Type B pancreatic cell (in vitro differentiated cells): ENCODE measurements at regions not wholly inside any gene's neighbourhood (a gene's known extent, or its start where the extent isn't known, plus 50 kb on each side); places are given as distances from the start of the nearest gene placed in this dataset.

Experiments
- DNase-seq: peaks from one replicate; pipeline ENCODE4 v3.0.0; 2021; ENCODE audit warnings: mixed read lengths; ENCODE audit not compliant: unreplicated experiment; ENCODE audit errors: extremely low spot score
- H3K27ac Mint-ChIP-seq: 2 replicates; pipeline ENCODE4 v1.8.0; 2021; ENCODE audit warnings: mild to moderate bottlenecking, mixed read lengths
- H3K27me3 Mint-ChIP-seq: 2 replicates; pipeline ENCODE4 v1.8.0; 2021; ENCODE audit warnings: mixed read lengths
- H3K36me3 Mint-ChIP-seq: 2 replicates; pipeline ENCODE4 v1.8.0; 2021; ENCODE audit warnings: mixed read lengths
- H3K4me1 Mint-ChIP-seq: one replicate; pipeline ENCODE4 v1.8.0; 2021; ENCODE audit warnings: mixed read lengths; ENCODE audit not compliant: unreplicated experiment
- H3K4me3 Mint-ChIP-seq: 2 replicates; pipeline ENCODE4 v1.8.0; 2021; ENCODE audit warnings: mild to moderate bottlenecking, mixed read lengths
- H3K9me3 Mint-ChIP-seq: 2 replicates; pipeline ENCODE4 v1.8.0; 2021; ENCODE audit warnings: mixed read lengths
- CTCF ChIP-seq: fragments of 200-600 bp; sonication (generic); conservative IDR thresholded peaks from 2 replicates; pipeline ENCODE4 v1.5.0; 2021; ENCODE audit warnings: antibody characterized with exemption, mild to moderate bottlenecking

GRCh38 chr21:35154788-35155187 is 105.7 kb upstream of the RUNX1 start:
- Mint-ChIP-seq H3K27me3 (peaks cover 4% of the 10 kb centered on the region), H3K4me1 (peaks cover 4% of the 10 kb centered on the region), H3K27ac (no peak overlapping the region), H3K36me3 (no peaks in the 10 kb centered on the region), H3K4me3 (no peak overlapping the region), H3K9me3 (peaks cover 12% of the 10 kb centered on the region)
- no peak for DNase-seq
- no peak for TF ChIP-seq CTCF

- no peak for TF ChIP-seq CTCF
These were observed 104.6 kb upstream of the RUNX1 start for GRCh38 chr21:35153671-35154070.

GRCh38 chr21:35150562-35151226 is 101.6 kb upstream of the RUNX1 start:
- TF ChIP-seq CTCF: no peak
- no peak overlapping the region for H3K27ac Mint-ChIP-seq
- no peaks in the 10 kb centered on the region for H3K27me3 Mint-ChIP-seq
- no peaks in the 10 kb centered on the region for H3K9me3 Mint-ChIP-seq
- H3K4me1 Mint-ChIP-seq: peaks cover 4% of the 10 kb centered on the region
- DNase-seq: no peak
- no peak overlapping the region for H3K4me3 Mint-ChIP-seq
- no peaks in the 10 kb centered on the region for H3K36me3 Mint-ChIP-seq

More at GRCh38 chr21:35153671-35154070, 104.6 kb upstream of the RUNX1 start:
- Mint-ChIP-seq H3K4me3 (no peak overlapping the region), H3K27ac (no peak overlapping the region), H3K27me3 (no peaks in the 10 kb centered on the region), H3K36me3 (no peaks in the 10 kb centered on the region), H3K9me3 (peaks cover 9% of the 10 kb centered on the region), H3K4me1 (peaks cover 4% of the 10 kb centered on the region)
- DNase-seq: no peak

GRCh38 chr21:35149698-35150097 is 100.6 kb upstream of the RUNX1 start:
- Mint-ChIP-seq H3K27me3 (peaks cover 3% of the 10 kb centered on the region), H3K27ac (no peak overlapping the region), H3K9me3 (no peaks in the 10 kb centered on the region), H3K36me3 (no peaks in the 10 kb centered on the region), H3K4me1 (peaks cover 4% of the 10 kb centered on the region), H3K4me3 (no peak overlapping the region)
- no peak for TF ChIP-seq CTCF
- DNase-seq: no peak

- no peak for TF ChIP-seq CTCF
- peaks cover 4% of the 10 kb centered on the region for H3K4me1 Mint-ChIP-seq
- H3K36me3 Mint-ChIP-seq: no peaks in the 10 kb centered on the region
- DNase-seq: no peak
- H3K4me3 Mint-ChIP-seq: no peak overlapping the region
- peaks cover 3% of the 10 kb centered on the region for H3K27me3 Mint-ChIP-seq
- no peak overlapping the region for H3K27ac Mint-ChIP-seq
- no peaks in the 10 kb centered on the region for H3K9me3 Mint-ChIP-seq
These were observed 98.3 kb upstream of the RUNX1 start for GRCh38 chr21:35147439-35147838.
